Hepatocyte (in vitro differentiated cells): ENCODE measurements at regions not wholly inside any gene's neighbourhood (a gene's known extent, or its start where the extent isn't known, plus 50 kb on each side); places are given as distances from the start of the nearest gene placed in this dataset.

Experiments
- EZH2 ChIP-seq: fragments of 200-600 bp; sonication (generic); IDR thresholded peaks from 2 replicates; pipeline ENCODE4 v1.6.1; 2016; ENCODE audit warnings: antibody characterized with exemption, mild to moderate bottlenecking, borderline replicate concordance
- TF ChIP-seq, protein P1 (sequence below): fragments of 200-600 bp; sonication (generic); IDR thresholded peaks from 2 replicates; pipeline ENCODE4 v1.5.1; 2016; ENCODE audit warnings: antibody characterized with exemption, mild to moderate bottlenecking; ENCODE audit not compliant: poor library complexity

GRCh38 chr5:155799308-155799707, 527.7 kb upstream of the SGCD start:
- TF ChIP-seq, protein P1, sequence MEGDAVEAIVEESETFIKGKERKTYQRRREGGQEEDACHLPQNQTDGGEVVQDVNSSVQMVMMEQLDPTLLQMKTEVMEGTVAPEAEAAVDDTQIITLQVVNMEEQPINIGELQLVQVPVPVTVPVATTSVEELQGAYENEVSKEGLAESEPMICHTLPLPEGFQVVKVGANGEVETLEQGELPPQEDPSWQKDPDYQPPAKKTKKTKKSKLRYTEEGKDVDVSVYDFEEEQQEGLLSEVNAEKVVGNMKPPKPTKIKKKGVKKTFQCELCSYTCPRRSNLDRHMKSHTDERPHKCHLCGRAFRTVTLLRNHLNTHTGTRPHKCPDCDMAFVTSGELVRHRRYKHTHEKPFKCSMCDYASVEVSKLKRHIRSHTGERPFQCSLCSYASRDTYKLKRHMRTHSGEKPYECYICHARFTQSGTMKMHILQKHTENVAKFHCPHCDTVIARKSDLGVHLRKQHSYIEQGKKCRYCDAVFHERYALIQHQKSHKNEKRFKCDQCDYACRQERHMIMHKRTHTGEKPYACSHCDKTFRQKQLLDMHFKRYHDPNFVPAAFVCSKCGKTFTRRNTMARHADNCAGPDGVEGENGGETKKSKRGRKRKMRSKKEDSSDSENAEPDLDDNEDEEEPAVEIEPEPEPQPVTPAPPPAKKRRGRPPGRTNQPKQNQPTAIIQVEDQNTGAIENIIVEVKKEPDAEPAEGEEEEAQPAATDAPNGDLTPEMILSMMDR, result no peak
- no peak for TF ChIP-seq EZH2
